ENCODE measurements at regions not wholly inside any gene's neighbourhood (a gene's known extent, or its start where the extent isn't known, plus 50 kb on each side); places are given as distances from the start of the nearest gene placed in this dataset.

- H3K4me3 ChIP-seq, result no peak overlapping the region
- ChIA-PET SMC1A (ENCODE audit: uncharacterized antibody, unreplicated experiment) (no interaction called here), RAD21 (ENCODE audit: unreplicated experiment) (no interaction called here), POLR2A (no interaction called here), CTCF (no interaction called here)
- in situ Hi-C loops (cut with MboI), result no loop called here
- no TSS peak for BruUV-seq (replicated peaks)
- TF ChIP-seq REST (IDR thresholded peaks at IDR 0.05; ENCODE audit: low read depth, low read length) (no peak), BCL11A (IDR thresholded peaks at IDR 0.05; ENCODE audit: low read depth, low read length) (no peak), TARDBP (IDR thresholded peaks at IDR 0.05; ENCODE audit: borderline replicate concordance) (no peak), NBN (IDR thresholded peaks at IDR 0.05) (no peak)
- H2AFZ ChIP-seq (ENCODE audit: control insufficient read depth, low read depth, low read length), result no peak overlapping the region
- no peaks in the 10 kb centered on the region for H3K36me3 ChIP-seq (ENCODE audit: control insufficient read depth in 2 of 2, insufficient read depth in 2 of 2, low read length in 1 of 2)
- no peak overlapping the region for H3K27ac ChIP-seq (ENCODE audit: control insufficient read depth, insufficient read depth)
- intact Hi-C loops (cut with micrococcal nuclease; ENCODE audit: unreplicated experiment), result no loop called here
- H3K79me2 ChIP-seq (ENCODE audit: control insufficient read depth, insufficient read depth, low read length), result no peaks in the 10 kb centered on the region
- H3K9me3 ChIP-seq (replicated peaks; ENCODE audit: control insufficient read depth, insufficient read depth, low read length), result no peaks in the 10 kb centered on the region
- DNase-seq (ENCODE audit: low read depth, low spot score) (no peak), ATAC-seq (no peak), FAIRE-seq (no peak)
- H3K4me2 ChIP-seq (ENCODE audit: control insufficient read depth, insufficient read depth), result no peak overlapping the region
- H3K27me3 ChIP-seq (replicated peaks in 1 of 2; ENCODE audit: control insufficient read depth in 2 of 2, insufficient read depth in 2 of 2, low read length in 1 of 2), result no peaks in the 10 kb centered on the region
- no peaks in the 10 kb centered on the region for H3K4me1 ChIP-seq (ENCODE audit: control insufficient read depth, insufficient read depth, low read length)
- H4K20me1 ChIP-seq (ENCODE audit: control insufficient read depth, insufficient read depth), result no peaks in the 10 kb centered on the region
- no peak overlapping the region for H3K9ac ChIP-seq (ENCODE audit: control insufficient read depth, insufficient read depth, low read length)
- WGBS (ENCODE audit: insufficient coverage, insufficient replicate concordance, low lambda C conversion rate, missing lambda C conversion rate), result 0% methylated on average over 3 of the region's 3 CpGs
These were observed 406.8 kb downstream of the BRINP1 start for GRCh38 chr9:118962426-118962825.

- in situ Hi-C loops (cut with MboI) (no loop called here), intact Hi-C loops (cut with micrococcal nuclease; ENCODE audit: unreplicated experiment) (no loop called here)
- ATAC-seq (no peak), DNase-seq (ENCODE audit: low read depth, low spot score) (no peak), FAIRE-seq (no peak)
- no peak overlapping the region for H2AFZ ChIP-seq (ENCODE audit: control insufficient read depth, low read depth, low read length)
- no TSS peak for BruUV-seq (replicated peaks)
- no peak overlapping the region for H3K27ac ChIP-seq (ENCODE audit: control insufficient read depth, insufficient read depth)
- no peaks in the 10 kb centered on the region for H3K27me3 ChIP-seq (replicated peaks in 1 of 2; ENCODE audit: control insufficient read depth in 2 of 2, insufficient read depth in 2 of 2, low read length in 1 of 2)
- H3K36me3 ChIP-seq (ENCODE audit: control insufficient read depth in 2 of 2, insufficient read depth in 2 of 2, low read length in 1 of 2), result no peaks in the 10 kb centered on the region
- 50% methylated on average over 2 of the region's 2 CpGs for WGBS (ENCODE audit: insufficient coverage, insufficient replicate concordance, low lambda C conversion rate, missing lambda C conversion rate)
- ChIA-PET SMC1A (ENCODE audit: uncharacterized antibody, unreplicated experiment) (no interaction called here), RAD21 (ENCODE audit: unreplicated experiment) (no interaction called here), CTCF (no interaction called here), POLR2A (no interaction called here)
- no peaks in the 10 kb centered on the region for H3K4me1 ChIP-seq (ENCODE audit: control insufficient read depth, insufficient read depth, low read length)
- H3K79me2 ChIP-seq (ENCODE audit: control insufficient read depth, insufficient read depth, low read length), result no peaks in the 10 kb centered on the region
- no peak overlapping the region for H3K4me2 ChIP-seq (ENCODE audit: control insufficient read depth, insufficient read depth)
- no peak overlapping the region for H3K4me3 ChIP-seq
- no peak overlapping the region for H3K9ac ChIP-seq (ENCODE audit: control insufficient read depth, insufficient read depth, low read length)
- no peaks in the 10 kb centered on the region for H4K20me1 ChIP-seq (ENCODE audit: control insufficient read depth, insufficient read depth)
- H3K9me3 ChIP-seq (replicated peaks; ENCODE audit: control insufficient read depth, insufficient read depth, low read length), result no peaks in the 10 kb centered on the region
- no peak for TF ChIP-seq HDAC6 (IDR thresholded peaks at IDR 0.05; ENCODE audit: unreplicated experiment)
- TF ChIP-seq SP1 (IDR thresholded peaks at IDR 0.05; ENCODE audit: low read depth, low read length), result no peak
- no peak for TF ChIP-seq ZBED1 (IDR thresholded peaks at IDR 0.05; ENCODE audit: borderline replicate concordance)
- no peak for TF ChIP-seq BCLAF1 (IDR thresholded peaks at IDR 0.05)
- TF ChIP-seq CEBPZ (IDR thresholded peaks at IDR 0.05; ENCODE audit: low read depth, low read length), result no peak
These were observed 405.6 kb downstream of the BRINP1 start for GRCh38 chr9:118963674-118964073.

All from GM12878 (cell line).